ENCODE measurements at regions not wholly inside any gene's neighbourhood (a gene's known extent, or its start where the extent isn't known, plus 50 kb on each side); places are given as distances from the start of the nearest gene placed in this dataset.

- H3K9me3 ChIP-seq (ENCODE audit: control insufficient read depth in 4 of 4, insufficient read depth in 3 of 4, low read length in 3 of 4), result no peaks in the 10 kb centered on the region
- H3K27me3 ChIP-seq (ENCODE audit: control insufficient read depth in 3 of 3, insufficient read depth in 3 of 3, low read length in 2 of 3), result no peaks in the 10 kb centered on the region
- no peak overlapping the region for H3K9ac ChIP-seq (ENCODE audit: insufficient read depth in 1 of 2, low read length in 2 of 2)
- peak; percentile 12 for TF ChIP-seq CTCF (IDR thresholded peaks at IDR 0.05; ENCODE audit: control extremely low read depth, extremely low read depth)
- H3K4me1 ChIP-seq (ENCODE audit: control insufficient read depth in 5 of 5, insufficient read depth in 5 of 5, low read length in 5 of 5), result no peaks in the 10 kb centered on the region
- peak; percentile 64 to 82 (median 73) for DNase-seq
- no peak for ATAC-seq (ENCODE audit: insufficient read depth, low FRiP score)
- H3K36me3 ChIP-seq (ENCODE audit: control insufficient read depth in 4 of 4, insufficient read depth in 4 of 4, low read length in 4 of 4), result no peaks in the 10 kb centered on the region
- 25 to 39% methylated on average over 9 of the region's 9 CpGs for WGBS, 2 donors
- no peak overlapping the region for H3K4me3 ChIP-seq
- no peak overlapping the region for H3K27ac ChIP-seq (ENCODE audit: low read depth in 1 of 2, low read length in 1 of 2)
Observed at GRCh38 chr14:26984311-26985177, 386.7 kb upstream of the NOVA1 start.

DNA sequence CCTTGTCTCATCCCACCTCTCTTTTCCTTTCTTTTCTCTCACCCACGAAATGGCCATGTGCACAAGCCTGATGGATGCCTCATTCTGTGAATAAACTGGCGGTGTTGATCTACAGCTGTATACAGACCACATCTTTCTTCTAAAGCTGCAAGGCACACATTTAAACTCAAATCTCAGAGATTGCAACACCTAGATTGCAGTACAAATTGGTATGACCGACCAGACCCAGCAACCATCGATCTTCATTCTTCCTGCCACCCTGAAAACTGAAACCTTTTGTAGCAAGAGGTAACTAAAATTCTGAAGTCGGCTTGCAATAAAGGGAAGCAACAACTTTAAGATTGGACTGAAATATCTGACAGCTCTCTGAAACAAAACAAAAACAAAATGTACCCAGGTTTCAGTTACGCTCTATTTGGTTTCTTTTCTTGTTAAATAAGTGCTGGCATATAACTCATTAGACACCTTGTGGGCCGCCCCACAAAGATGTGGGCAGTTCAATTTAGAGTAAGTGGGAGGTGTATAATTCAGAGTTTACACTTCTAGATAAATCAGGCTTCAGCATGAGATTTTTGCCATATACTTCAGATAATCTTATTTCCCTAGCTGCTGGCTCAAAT is 390.0 kb upstream of the NOVA1 start:
- Histone ChIP-seq H3K4me1 (ENCODE audit: control insufficient read depth in 5 of 5, insufficient read depth in 5 of 5, low read length in 5 of 5) (no peaks in the 10 kb centered on the region), H3K4me3 (no peak overlapping the region), H3K9ac (ENCODE audit: insufficient read depth in 1 of 2, low read length in 2 of 2) (no peak overlapping the region), H3K36me3 (ENCODE audit: control insufficient read depth in 4 of 4, insufficient read depth in 4 of 4, low read length in 4 of 4) (no peaks in the 10 kb centered on the region), H3K27me3 (ENCODE audit: control insufficient read depth in 3 of 3, insufficient read depth in 3 of 3, low read length in 2 of 3) (no peaks in the 10 kb centered on the region), H3K27ac (ENCODE audit: low read depth in 1 of 2, low read length in 1 of 2) (no peak overlapping the region), H3K9me3 (ENCODE audit: control insufficient read depth in 4 of 4, insufficient read depth in 3 of 4, low read length in 3 of 4) (no peaks in the 10 kb centered on the region)
- DNase-seq (no peak), ATAC-seq (ENCODE audit: insufficient read depth, low FRiP score) (no peak)
- no peak for TF ChIP-seq CTCF (IDR thresholded peaks at IDR 0.05; ENCODE audit: control extremely low read depth, extremely low read depth)
- WGBS, 2 donors, result 70 to 73% methylated on average over 7 of the region's 7 CpGs

- TF ChIP-seq CTCF (IDR thresholded peaks at IDR 0.05; ENCODE audit: control extremely low read depth, extremely low read depth), result no peak
- H3K4me1 ChIP-seq (ENCODE audit: control insufficient read depth in 5 of 5, insufficient read depth in 5 of 5, low read length in 5 of 5), result peaks cover 0 to 14% (median 1%) of the 10 kb centered on the region in 5 donors
- no peaks in the 10 kb centered on the region for H3K27me3 ChIP-seq (ENCODE audit: control insufficient read depth in 3 of 3, insufficient read depth in 3 of 3, low read length in 2 of 3)
- DNase-seq (peak in 2 of 3 donors; percentile 38 to 52), ATAC-seq (ENCODE audit: insufficient read depth, low FRiP score) (no peak)
- H3K36me3 ChIP-seq (ENCODE audit: control insufficient read depth in 4 of 4, insufficient read depth in 4 of 4, low read length in 4 of 4), result no peaks in the 10 kb centered on the region
- H3K9me3 ChIP-seq (ENCODE audit: control insufficient read depth in 4 of 4, insufficient read depth in 3 of 4, low read length in 3 of 4), result peaks cover 0 to 2% (median 0%) of the 10 kb centered on the region in 4 donors
- H3K4me3 ChIP-seq, result no peak overlapping the region
- H3K27ac ChIP-seq (ENCODE audit: low read depth in 1 of 2, low read length in 1 of 2), result no peak overlapping the region
- H3K9ac ChIP-seq (ENCODE audit: insufficient read depth in 1 of 2, low read length in 2 of 2), result no peak overlapping the region
Observed at GRCh38 chr14:26990946-26991345, 393.1 kb upstream of the NOVA1 start.

All from lung (tissue), 11 donors.